ENCODE measurements at regions not wholly inside any gene's neighbourhood (a gene's known extent, or its start where the extent isn't known, plus 50 kb on each side); places are given as distances from the start of the nearest gene placed in this dataset.

DNA sequence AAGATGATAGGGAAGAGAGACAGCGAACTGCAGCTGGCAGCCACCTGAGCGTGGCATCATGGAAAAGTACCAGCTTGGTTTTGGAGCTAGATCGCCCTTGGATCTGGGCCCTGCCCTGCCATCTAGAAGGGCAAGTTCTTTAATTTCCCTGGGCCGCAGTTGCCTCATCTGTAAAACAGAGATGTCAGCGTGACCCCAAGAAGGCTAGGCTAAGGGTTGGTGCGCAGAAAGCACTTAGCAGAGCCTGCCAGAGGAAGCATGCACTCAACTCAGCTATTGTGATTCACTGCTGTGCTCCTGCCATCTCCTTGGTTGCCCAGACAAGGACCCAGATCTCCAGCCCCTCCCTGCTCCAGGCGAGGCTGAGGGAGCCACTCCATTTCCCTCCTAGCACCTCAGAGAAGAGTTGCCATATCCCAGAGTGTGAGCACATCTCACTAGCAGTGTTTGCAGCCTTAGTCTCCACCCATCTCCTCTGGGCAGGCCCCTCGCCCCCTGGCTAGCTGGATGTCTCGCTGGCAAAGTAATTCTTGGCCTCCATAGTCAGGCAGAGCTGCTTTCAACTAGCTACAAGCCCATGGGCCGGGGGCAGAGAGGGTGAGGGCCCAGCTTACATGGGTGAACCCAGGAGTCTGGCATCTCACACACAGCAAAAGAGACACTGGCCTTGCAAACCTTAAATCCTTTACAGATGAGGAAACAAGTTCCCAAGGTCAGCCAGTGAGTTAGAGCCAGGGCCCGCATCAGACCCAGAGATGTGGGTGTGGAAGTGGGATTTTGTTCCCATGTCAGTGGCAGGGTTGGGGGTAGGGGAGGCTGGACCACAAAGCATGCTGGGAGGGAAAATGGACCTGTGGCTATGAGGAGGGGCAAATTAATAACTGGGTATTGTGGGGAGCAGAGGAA, 280.7 kb upstream of the TLE3 start:
- ChIA-PET CTCF (ENCODE audit: unreplicated experiment) (no interaction called here), POLR2A (interaction anchor here (0.7 kb wide), 1 partner anchor 79 kb away, joined by 3 read pairs; no protein-coding TSS in a partner anchor)
- Histone ChIP-seq H3K27ac (ENCODE audit: low read depth, low read length, poor library complexity, severe bottlenecking) (no peak overlapping the region), H2AFZ (ENCODE audit: low read length) (no peak overlapping the region), H3K4me3 (ENCODE audit: low read depth, low read length, poor library complexity, severe bottlenecking) (no peak overlapping the region), H3K4me2 (ENCODE audit: low read length) (no peak overlapping the region), H3K36me3 (ENCODE audit: insufficient read depth, low read length) (no peaks in the 10 kb centered on the region), H3K4me1 (ENCODE audit: insufficient read depth, low read length, poor library complexity, severe bottlenecking) (no peaks in the 10 kb centered on the region), H4K20me1 (ENCODE audit: insufficient read depth, low read length) (no peaks in the 10 kb centered on the region), H3K9me3 (ENCODE audit: low read length) (no peaks in the 10 kb centered on the region), H3K9me2 (ENCODE audit: insufficient read depth, low read length) (no peaks in the 10 kb centered on the region), H3K79me2 (ENCODE audit: insufficient read depth, low read depth, low read length) (no peaks in the 10 kb centered on the region)
- no peak for TF ChIP-seq EZH2phosphoT487 (IDR thresholded peaks at IDR 0.05; ENCODE audit: borderline replicate concordance, low read depth, low read length)
- TF ChIP-seq, protein P1, sequence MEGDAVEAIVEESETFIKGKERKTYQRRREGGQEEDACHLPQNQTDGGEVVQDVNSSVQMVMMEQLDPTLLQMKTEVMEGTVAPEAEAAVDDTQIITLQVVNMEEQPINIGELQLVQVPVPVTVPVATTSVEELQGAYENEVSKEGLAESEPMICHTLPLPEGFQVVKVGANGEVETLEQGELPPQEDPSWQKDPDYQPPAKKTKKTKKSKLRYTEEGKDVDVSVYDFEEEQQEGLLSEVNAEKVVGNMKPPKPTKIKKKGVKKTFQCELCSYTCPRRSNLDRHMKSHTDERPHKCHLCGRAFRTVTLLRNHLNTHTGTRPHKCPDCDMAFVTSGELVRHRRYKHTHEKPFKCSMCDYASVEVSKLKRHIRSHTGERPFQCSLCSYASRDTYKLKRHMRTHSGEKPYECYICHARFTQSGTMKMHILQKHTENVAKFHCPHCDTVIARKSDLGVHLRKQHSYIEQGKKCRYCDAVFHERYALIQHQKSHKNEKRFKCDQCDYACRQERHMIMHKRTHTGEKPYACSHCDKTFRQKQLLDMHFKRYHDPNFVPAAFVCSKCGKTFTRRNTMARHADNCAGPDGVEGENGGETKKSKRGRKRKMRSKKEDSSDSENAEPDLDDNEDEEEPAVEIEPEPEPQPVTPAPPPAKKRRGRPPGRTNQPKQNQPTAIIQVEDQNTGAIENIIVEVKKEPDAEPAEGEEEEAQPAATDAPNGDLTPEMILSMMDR (conservative IDR thresholded peaks at IDR 0.05; ENCODE audit: low read length): no peak
- BruUV-seq (replicated peaks): no TSS peak
- intact Hi-C loops (cut with micrococcal nuclease; ENCODE audit: unreplicated experiment): no loop called here
- DNase-seq (ENCODE audit: low spot score): no peak

DNA sequence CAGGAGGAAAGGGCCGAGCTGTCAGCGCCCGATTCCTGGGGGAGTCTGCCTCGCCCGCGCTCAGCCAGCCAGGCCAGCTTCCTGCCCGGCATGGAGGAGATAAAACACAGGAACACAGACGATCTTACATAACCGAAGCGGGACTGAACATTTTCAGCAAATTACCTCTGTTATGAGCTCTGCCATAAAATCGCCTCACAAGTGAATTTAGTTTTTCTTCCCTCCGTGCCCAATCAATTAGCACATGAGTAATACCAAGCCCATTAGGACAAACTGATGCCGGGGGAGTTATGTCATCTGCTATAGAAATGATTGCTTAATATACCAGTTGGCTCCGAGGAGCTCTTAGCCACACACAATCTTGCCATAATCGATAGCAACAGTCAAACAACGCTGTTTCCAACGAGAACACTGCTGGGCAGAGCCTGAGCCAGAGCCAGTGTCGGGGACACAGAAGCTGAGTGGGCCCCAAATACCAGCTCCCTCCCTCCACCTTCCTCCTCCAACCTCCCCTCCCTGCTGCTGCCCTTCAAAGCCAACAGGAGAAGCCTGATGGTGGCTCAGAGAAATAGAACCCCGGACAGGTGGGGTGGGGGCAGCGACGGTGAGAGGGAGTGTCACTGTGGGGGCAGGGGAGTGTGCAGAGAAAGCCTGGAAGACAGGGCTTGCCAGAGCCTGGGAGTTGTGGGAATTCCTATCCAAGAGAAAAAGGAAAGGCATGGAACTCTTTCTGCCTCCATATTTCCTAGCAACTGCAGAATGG, 279.4 kb upstream of the TLE3 start:
- Histone ChIP-seq H3K4me3 (ENCODE audit: low read depth, low read length, poor library complexity, severe bottlenecking) (no peak overlapping the region), H3K79me2 (ENCODE audit: insufficient read depth, low read depth, low read length) (no peaks in the 10 kb centered on the region), H3K9me2 (ENCODE audit: insufficient read depth, low read length) (no peaks in the 10 kb centered on the region), H4K20me1 (ENCODE audit: insufficient read depth, low read length) (no peaks in the 10 kb centered on the region), H2AFZ (ENCODE audit: low read length) (no peak overlapping the region), H3K27ac (ENCODE audit: low read depth, low read length, poor library complexity, severe bottlenecking) (no peak overlapping the region), H3K36me3 (ENCODE audit: insufficient read depth, low read length) (no peaks in the 10 kb centered on the region), H3K9me3 (ENCODE audit: low read length) (no peaks in the 10 kb centered on the region), H3K4me1 (ENCODE audit: insufficient read depth, low read length, poor library complexity, severe bottlenecking) (no peaks in the 10 kb centered on the region), H3K4me2 (ENCODE audit: low read length) (no peak overlapping the region)
- intact Hi-C loops (cut with micrococcal nuclease; ENCODE audit: unreplicated experiment): no loop called here
- ChIA-PET CTCF (ENCODE audit: unreplicated experiment) (no interaction called here), POLR2A (no interaction called here)
- TF ChIP-seq, protein P1 (conservative IDR thresholded peaks at IDR 0.05; ENCODE audit: low read length): no peak
- TF ChIP-seq EZH2phosphoT487 (IDR thresholded peaks at IDR 0.05; ENCODE audit: borderline replicate concordance, low read depth, low read length): no peak
- no peak for DNase-seq (ENCODE audit: low spot score)
- no TSS peak for BruUV-seq (replicated peaks)

Data from OCI-LY7 (cell line).